ENCODE measurements at regions not wholly inside any gene's neighbourhood (a gene's known extent, or its start where the extent isn't known, plus 50 kb on each side); places are given as distances from the start of the nearest gene placed in this dataset.

GRCh38 chr7:27000496-27000895, 95.3 kb downstream of the HOXA1 start:
- TF ChIP-seq CTCF (IDR thresholded peaks at IDR 0.05) = no peak
- no peak for TF ChIP-seq EZH2 (IDR thresholded peaks at IDR 0.05)
- TF ChIP-seq EZH2phosphoT487 (IDR thresholded peaks at IDR 0.05) = no peak
